H1 (cell line): ENCODE measurements at regions not wholly inside any gene's neighbourhood (a gene's known extent, or its start where the extent isn't known, plus 50 kb on each side); places are given as distances from the start of the nearest gene placed in this dataset.

Experiments
- CBX5 ChIP-seq: fragments of 300-800, 300-1000 bp; sonication (generic); IDR thresholded peaks from 2 replicates; pipeline ENCODE4 v1.7.1; 2016; ENCODE audit warnings: antibody characterized with exemption, low read length, low read depth
- CHD1 ChIP-seq: IDR thresholded peaks from 2 replicates; pipeline ENCODE4 v1.6.1; 2012; ENCODE audit warnings: low read depth, low read length, improper control_type of control experiment
- CHD7 ChIP-seq: fragments of 300-600 bp; sonication (generic); IDR thresholded peaks from 2 replicates; pipeline ENCODE4 v1.7.1; 2012; ENCODE audit warnings: low read length, moderate library complexity, mild to moderate bottlenecking, inconsistent platforms; ENCODE audit not compliant: insufficient replicate concordance
- KDM4A ChIP-seq: IDR thresholded peaks from one replicate; pipeline ENCODE4 v1.7.1; 2012; ENCODE audit warnings: low read depth, mild to moderate bottlenecking, moderate library complexity, low read length, inconsistent platforms; ENCODE audit not compliant: severe bottlenecking
- MAX ChIP-seq: IDR thresholded peaks from 2 replicates; pipeline ENCODE4 v1.6.1; 2012; ENCODE audit warnings: inconsistent platforms
- NRF1 ChIP-seq: IDR thresholded peaks from 2 replicates; pipeline ENCODE4 v1.6.1; 2011; ENCODE audit warnings: mild to moderate bottlenecking, low read depth, low read length, improper control_type of control experiment
- POLR2AphosphoS5 ChIP-seq: IDR thresholded peaks from 2 replicates; pipeline ENCODE4 v1.6.1; 2011; ENCODE audit warnings: low read depth, low read length
- RFX5 ChIP-seq: IDR thresholded peaks from 2 replicates; pipeline ENCODE4 v1.6.1; 2011; ENCODE audit warnings: low read depth, low read length, improper control_type of control experiment, borderline replicate concordance
- SIN3A ChIP-seq, 2 experiments: IDR thresholded peaks in 1 of 2; conservative IDR thresholded peaks in 1 of 2; 2 replicates each; pipeline ENCODE4 v1.6.1; 2011 to 2012; ENCODE audit warnings: low read length in 2 of 2, improper control_type of control experiment in 1 of 2, low read depth in 1 of 2, mild to moderate bottlenecking in 1 of 2
- TBP ChIP-seq: IDR thresholded peaks from 2 replicates; pipeline ENCODE4 v1.6.1; 2011; ENCODE audit warnings: low read depth, low read length, improper control_type of control experiment
- USF2 ChIP-seq: IDR thresholded peaks from 2 replicates; pipeline ENCODE4 v1.6.1; 2011; ENCODE audit warnings: low read length, improper control_type of control experiment

DNA sequence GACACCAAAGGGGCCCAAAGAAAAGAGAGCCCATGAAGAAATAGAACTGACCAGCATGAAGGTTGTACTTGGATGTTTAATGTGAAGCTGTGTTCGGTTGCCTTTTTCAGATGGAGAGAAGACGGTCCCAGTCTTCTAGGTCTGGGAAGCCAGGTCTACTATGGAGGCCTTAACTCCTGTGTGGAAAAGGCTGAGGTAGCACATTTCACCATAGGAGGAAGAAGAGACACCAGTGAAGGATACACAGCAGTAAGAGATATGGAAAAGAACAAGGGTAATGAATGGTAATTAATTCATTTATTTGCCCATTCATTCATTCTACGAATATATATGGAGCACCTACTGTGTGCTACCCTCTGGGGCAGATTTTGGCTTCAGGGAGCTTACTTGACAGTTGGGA lies 151.6 kb upstream of the PLEKHG7 start (continued):
- TF ChIP-seq CHD7 (no peak), SIN3A (conservative IDR thresholded peaks at IDR 0.05 in 1 of 2, IDR thresholded peaks at IDR 0.05 in 1 of 2; ENCODE audit: low read depth in 1 of 2, low read length in 2 of 2) (no peak), CHD1 (no peak), USF2 (no peak), MAX (no peak), TBP (no peak), POLR2AphosphoS5 (no peak), KDM4A (no peak), RFX5 (no peak), NRF1 (no peak), CBX5 (no peak)
